MCF 10A (cell line): ENCODE measurements at regions not wholly inside any gene's neighbourhood (a gene's known extent, or its start where the extent isn't known, plus 50 kb on each side); places are given as distances from the start of the nearest gene placed in this dataset.

Source experiments
- BruUV-seq: library from RNA; stranded (reverse); fragments of 400-500 nt; replicated peaks from 2 replicates; lab custom pipeline; 2021; lab: Mats Ljungman, UMichigan
- CTCF ChIA-PET: fragments of 300-600 bp; sonication (Branson Sonifier 250); formaldehyde crosslinking; extraction: SDS; loops from one replicate; lab custom pipeline; 2021; ENCODE audit warnings: antibody characterized with exemption, inconsistent platforms; lab: Yijun Ruan, JAX
- POLR2A ChIA-PET: fragments of 300-600, 350-650 bp; sonication (Branson Sonifier 250); formaldehyde crosslinking; extraction: SDS; loops from one replicate; lab custom pipeline; 2020; ENCODE audit warnings: antibody characterized with exemption, inconsistent platforms; lab: Yijun Ruan, JAX
- DNase-seq: peaks from one replicate; pipeline ENCODE4 v3.0.0-alpha.2; 2018; ENCODE audit not compliant: unreplicated experiment
- H3K27ac Mint-ChIP-seq: one replicate; pipeline ENCODE4 v1.8.0; 2022; ENCODE audit warnings: mild to moderate bottlenecking, low read depth, mixed read lengths; ENCODE audit not compliant: unreplicated experiment
- H3K27me3 Mint-ChIP-seq: one replicate; pipeline ENCODE4 v1.8.0; 2022; ENCODE audit warnings: mixed read lengths; ENCODE audit not compliant: insufficient read depth, unreplicated experiment
- H3K36me3 Mint-ChIP-seq: one replicate; pipeline ENCODE4 v1.8.0; 2022; ENCODE audit warnings: mild to moderate bottlenecking, moderate library complexity, mixed read lengths; ENCODE audit not compliant: insufficient read depth, unreplicated experiment
- H3K4me1 Mint-ChIP-seq: one replicate; pipeline ENCODE4 v1.8.0; 2022; ENCODE audit warnings: mixed read lengths; ENCODE audit not compliant: insufficient read depth, unreplicated experiment
- H3K4me3 Mint-ChIP-seq: one replicate; pipeline ENCODE4 v1.8.0; 2022; ENCODE audit warnings: mild to moderate bottlenecking, moderate library complexity, mixed read lengths; ENCODE audit not compliant: unreplicated experiment
- H3K9me3 Mint-ChIP-seq: one replicate; pipeline ENCODE4 v1.8.0; 2022; ENCODE audit warnings: mixed read lengths; ENCODE audit not compliant: unreplicated experiment
- intact Hi-C: fragments of 100-400 bp; cut with micrococcal nuclease; formaldehyde crosslinking; loops from 2 replicates; pipeline ENCODE4 v1.14.1; 2022
- TF ChIP-seq, protein P1 (sequence below): fragments of 200-600 bp; IDR thresholded peaks from one replicate; pipeline ENCODE4 v1.8.0; 2022; ENCODE audit warnings: antibody characterized with exemption, mild to moderate bottlenecking; ENCODE audit not compliant: unreplicated experiment

DNA sequence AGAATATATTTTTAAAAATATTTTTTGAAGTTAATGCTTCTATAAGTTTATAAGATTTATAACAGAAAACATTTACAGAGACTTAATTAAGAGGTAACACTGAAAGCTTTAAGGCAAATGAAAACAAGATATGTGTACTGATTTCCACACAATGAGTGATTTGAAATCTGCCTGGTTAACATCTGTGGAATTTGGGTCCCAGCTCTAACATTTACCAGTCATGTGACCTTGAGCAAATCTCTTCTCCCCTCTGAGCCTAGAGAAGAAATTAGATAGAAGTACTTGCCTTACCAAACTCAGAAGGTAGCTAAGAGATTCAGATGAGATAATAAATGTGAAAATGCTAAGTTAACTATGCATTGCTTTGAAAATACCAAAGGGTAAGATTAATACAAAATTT is 458.8 kb upstream of the LCORL start:
- H3K27ac Mint-ChIP-seq, result no peak overlapping the region
- ChIA-PET POLR2A (no interaction called here), CTCF (interaction anchor here (0.9 kb wide), 1 partner anchor 61 kb away, joined by 3 read pairs; no protein-coding TSS in a partner anchor)
- peaks cover 24% of the 10 kb centered on the region for H3K9me3 Mint-ChIP-seq
- no peak for DNase-seq
- peaks cover 5% of the 10 kb centered on the region for H3K4me1 Mint-ChIP-seq
- no peaks in the 10 kb centered on the region for H3K36me3 Mint-ChIP-seq
- H3K27me3 Mint-ChIP-seq, result no peaks in the 10 kb centered on the region
- TF ChIP-seq, protein P1, sequence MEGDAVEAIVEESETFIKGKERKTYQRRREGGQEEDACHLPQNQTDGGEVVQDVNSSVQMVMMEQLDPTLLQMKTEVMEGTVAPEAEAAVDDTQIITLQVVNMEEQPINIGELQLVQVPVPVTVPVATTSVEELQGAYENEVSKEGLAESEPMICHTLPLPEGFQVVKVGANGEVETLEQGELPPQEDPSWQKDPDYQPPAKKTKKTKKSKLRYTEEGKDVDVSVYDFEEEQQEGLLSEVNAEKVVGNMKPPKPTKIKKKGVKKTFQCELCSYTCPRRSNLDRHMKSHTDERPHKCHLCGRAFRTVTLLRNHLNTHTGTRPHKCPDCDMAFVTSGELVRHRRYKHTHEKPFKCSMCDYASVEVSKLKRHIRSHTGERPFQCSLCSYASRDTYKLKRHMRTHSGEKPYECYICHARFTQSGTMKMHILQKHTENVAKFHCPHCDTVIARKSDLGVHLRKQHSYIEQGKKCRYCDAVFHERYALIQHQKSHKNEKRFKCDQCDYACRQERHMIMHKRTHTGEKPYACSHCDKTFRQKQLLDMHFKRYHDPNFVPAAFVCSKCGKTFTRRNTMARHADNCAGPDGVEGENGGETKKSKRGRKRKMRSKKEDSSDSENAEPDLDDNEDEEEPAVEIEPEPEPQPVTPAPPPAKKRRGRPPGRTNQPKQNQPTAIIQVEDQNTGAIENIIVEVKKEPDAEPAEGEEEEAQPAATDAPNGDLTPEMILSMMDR, result no peak
- H3K4me3 Mint-ChIP-seq, result no peak overlapping the region
- intact Hi-C loops, result no loop called here
- no TSS peak for BruUV-seq

DNA sequence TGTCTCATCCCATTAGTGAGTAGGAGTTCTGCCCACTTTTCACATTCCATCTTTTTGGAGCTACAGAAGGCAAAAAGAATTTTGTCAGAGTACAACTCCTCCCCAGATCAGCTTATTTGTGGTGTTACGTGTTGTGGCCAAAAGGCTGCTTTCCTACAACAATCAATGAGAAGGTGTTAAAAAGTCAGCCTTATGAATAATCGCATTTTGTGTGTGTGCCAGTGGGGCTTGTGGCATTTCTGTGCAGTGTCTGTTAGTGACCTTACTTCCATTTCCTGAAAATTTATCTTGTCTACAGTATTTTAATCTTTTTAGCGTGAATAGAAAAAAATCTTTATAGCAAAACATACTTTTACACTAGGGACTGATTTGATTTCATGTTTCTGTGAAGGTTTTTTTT is 458.3 kb upstream of the LCORL start:
- POLR2A ChIA-PET, result no interaction called here
- no peak for DNase-seq
- Mint-ChIP-seq H3K4me3 (no peak overlapping the region), H3K4me1 (peaks cover 5% of the 10 kb centered on the region), H3K9me3 (peaks cover 19% of the 10 kb centered on the region), H3K27me3 (no peaks in the 10 kb centered on the region), H3K27ac (no peak overlapping the region), H3K36me3 (no peaks in the 10 kb centered on the region)
- no TSS peak for BruUV-seq
- CTCF ChIA-PET, result interaction anchor here (0.9 kb wide), 1 partner anchor 60 kb away, joined by 3 read pairs; no protein-coding TSS in a partner anchor
- TF ChIP-seq, protein P1, result no peak
- intact Hi-C loops, result no loop called here

DNA sequence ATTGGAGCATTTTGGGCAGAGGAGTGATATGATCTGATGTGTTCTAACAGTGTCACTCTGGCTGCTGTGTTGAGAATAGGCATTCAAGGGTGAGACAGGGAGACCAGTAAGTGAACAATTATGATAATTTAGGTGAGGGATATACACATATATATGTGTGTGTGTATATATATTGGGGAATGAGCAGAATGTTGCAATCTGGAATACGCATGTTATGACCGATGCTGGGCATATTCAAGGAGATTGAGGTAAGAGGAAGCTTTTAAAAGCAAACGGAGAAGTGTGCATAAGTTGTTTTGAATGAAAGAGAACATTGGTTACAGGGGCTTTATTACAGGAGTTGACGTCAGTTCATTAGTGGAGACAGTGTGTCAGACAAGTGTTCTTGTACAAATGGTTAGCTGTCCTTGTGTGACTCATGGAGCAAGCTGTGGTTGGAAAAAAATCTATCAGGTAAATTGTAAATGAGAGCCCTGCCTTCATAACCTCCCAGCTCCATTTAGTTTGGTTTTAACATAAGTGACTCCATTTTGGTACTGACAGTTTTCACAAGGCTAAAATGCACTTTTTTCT is 442.5 kb upstream of the LCORL start:
- H3K4me1 Mint-ChIP-seq, result peaks cover 14% of the 10 kb centered on the region
- H3K27me3 Mint-ChIP-seq, result no peaks in the 10 kb centered on the region
- no TSS peak for BruUV-seq
- H3K27ac Mint-ChIP-seq, result no peak overlapping the region
- ChIA-PET CTCF (interaction anchor here (0.6 kb wide), 1 partner anchor 12 kb away, joined by 3 read pairs; no protein-coding TSS in a partner anchor), POLR2A (no interaction called here)
- H3K4me3 Mint-ChIP-seq, result no peak overlapping the region
- H3K36me3 Mint-ChIP-seq, result no peaks in the 10 kb centered on the region
- TF ChIP-seq, protein P1, result no peak
- peak; percentile 28 for DNase-seq
- intact Hi-C loops, result no loop called here
- H3K9me3 Mint-ChIP-seq, result no peaks in the 10 kb centered on the region

DNA sequence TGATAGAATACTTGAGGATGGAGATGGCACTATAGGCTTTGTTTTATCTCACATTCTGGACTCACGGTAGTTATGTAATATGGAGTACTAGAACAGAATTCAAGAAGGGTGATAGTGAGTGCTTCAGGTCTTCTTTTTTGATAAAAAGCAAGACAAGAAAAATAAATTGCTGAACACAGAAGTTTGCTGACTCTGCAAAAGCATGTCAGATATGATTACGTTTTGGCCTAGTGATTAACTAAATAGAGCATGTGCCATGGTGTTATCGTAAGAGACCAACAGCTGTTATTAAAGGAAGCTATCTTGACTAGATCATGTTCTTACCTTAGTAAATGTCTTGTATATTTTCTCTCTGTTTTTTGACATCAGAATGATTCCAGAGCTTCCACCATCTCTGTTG is 436.9 kb upstream of the LCORL start:
- no peak for DNase-seq
- Mint-ChIP-seq H3K27ac (no peak overlapping the region), H3K27me3 (no peaks in the 10 kb centered on the region), H3K9me3 (no peaks in the 10 kb centered on the region), H3K4me3 (no peak overlapping the region), H3K4me1 (peaks cover 1% of the 10 kb centered on the region), H3K36me3 (no peaks in the 10 kb centered on the region)
- TF ChIP-seq, protein P1, result no peak
- ChIA-PET POLR2A (no interaction called here), CTCF (no interaction called here)
- intact Hi-C loops, result no loop called here
- no TSS peak for BruUV-seq
